Colonic mucosa (tissue), 4 donors: ENCODE measurements at regions not wholly inside any gene's neighbourhood (a gene's known extent, or its start where the extent isn't known, plus 50 kb on each side); places are given as distances from the start of the nearest gene placed in this dataset.

ENCODE experiments used
- DNase-seq: peaks from one replicate; pipeline ENCODE4 v3.0.0-alpha.2; 2020
- H3K27ac ChIP-seq: fragments of 200-600 bp; one replicate; pipeline ENCODE4 v1.8.0; 2021
- H3K27me3 ChIP-seq: fragments of 200-600 bp; one replicate; pipeline ENCODE4 v1.8.0; 2021
- H3K36me3 ChIP-seq: fragments of 200-600 bp; one replicate; pipeline ENCODE4 v1.8.0; 2021
- H3K4me1 ChIP-seq: fragments of 200-600 bp; one replicate; pipeline ENCODE4 v1.8.0; 2021; ENCODE audit warnings: mild to moderate bottlenecking
- H3K4me3 ChIP-seq: fragments of 200-600 bp; one replicate; pipeline ENCODE4 v1.8.0; 2021
- H3K9ac ChIP-seq, 2 donors: one replicate each; pipeline ENCODE4 v1.7.0; 2013; ENCODE audit warnings: control low read depth in 2 of 2, low read depth in 2 of 2, low read length in 2 of 2
- H3K9me3 ChIP-seq: fragments of 200-600 bp; one replicate; pipeline ENCODE4 v1.8.0; 2021
- CTCF ChIP-seq: fragments of 200-600 bp; IDR thresholded peaks from one replicate; pipeline ENCODE4 v1.8.0; 2022; ENCODE audit warnings: antibody characterized with exemption, mild to moderate bottlenecking
- intact Hi-C: fragments of 100-400 bp; cut with DNase I; formaldehyde crosslinking; loops from one replicate; pipeline ENCODE4 v1.14.1; 2022
- donor health status: healthy.
- donor health status: DM: no; HTN: no; CAD: no.
- donor health status: DM: no; HTN: no; CAD: no.

GRCh38 chr18:52090005-52090404, 250.0 kb upstream of the DCC start:
- Histone ChIP-seq H3K9ac (no peak overlapping the region), H3K4me3 (no peak overlapping the region), H3K9me3 (no peaks in the 10 kb centered on the region), H3K36me3 (no peaks in the 10 kb centered on the region), H3K27me3 (no peaks in the 10 kb centered on the region), H3K27ac (no peak overlapping the region), H3K4me1 (no peaks in the 10 kb centered on the region)
- DNase-seq = no peak
- intact Hi-C loops = no loop called here
- TF ChIP-seq CTCF = no peak

- Histone ChIP-seq H3K36me3 (no peaks in the 10 kb centered on the region), H3K27ac (no peak overlapping the region), H3K9me3 (no peaks in the 10 kb centered on the region), H3K4me1 (no peaks in the 10 kb centered on the region), H3K9ac (no peak overlapping the region), H3K4me3 (no peak overlapping the region), H3K27me3 (no peaks in the 10 kb centered on the region)
- intact Hi-C loops = no loop called here
- TF ChIP-seq CTCF = no peak
- DNase-seq = no peak
Measured at GRCh38 chr18:52093171-52093570, 246.8 kb upstream of the DCC start.

GRCh38 chr18:52118684-52119083, 221.3 kb upstream of the DCC start:
- H3K27me3 ChIP-seq = no peaks in the 10 kb centered on the region
- H3K9ac ChIP-seq = no peak overlapping the region
- H3K27ac ChIP-seq = no peak overlapping the region
- no peak for TF ChIP-seq CTCF
- H3K4me3 ChIP-seq = no peak overlapping the region
- no peaks in the 10 kb centered on the region for H3K9me3 ChIP-seq
- H3K4me1 ChIP-seq = no peaks in the 10 kb centered on the region
- intact Hi-C loops = no loop called here
- DNase-seq = no peak
- H3K36me3 ChIP-seq = no peaks in the 10 kb centered on the region

- TF ChIP-seq CTCF = no peak
- DNase-seq = no peak
- Histone ChIP-seq H3K27ac (no peak overlapping the region), H3K36me3 (no peaks in the 10 kb centered on the region), H3K9me3 (no peaks in the 10 kb centered on the region), H3K27me3 (no peaks in the 10 kb centered on the region), H3K4me1 (no peaks in the 10 kb centered on the region), H3K9ac (no peak overlapping the region), H3K4me3 (no peak overlapping the region)
- intact Hi-C loops = no loop called here
Measured at GRCh38 chr18:52130624-52131301, 209.2 kb upstream of the DCC start.

- no peaks in the 10 kb centered on the region for H3K27me3 ChIP-seq
- DNase-seq = no peak
- no peak overlapping the region for H3K9ac ChIP-seq
- H3K27ac ChIP-seq = no peak overlapping the region
- no peak for TF ChIP-seq CTCF
- no peaks in the 10 kb centered on the region for H3K4me1 ChIP-seq
- no peak overlapping the region for H3K4me3 ChIP-seq
- intact Hi-C loops = no loop called here
- H3K36me3 ChIP-seq = no peaks in the 10 kb centered on the region
- no peaks in the 10 kb centered on the region for H3K9me3 ChIP-seq
Measured at GRCh38 chr18:52131845-52132244, 208.2 kb upstream of the DCC start.
